Cerebellar cortex (tissue), 1 donor: ENCODE measurements at regions not wholly inside any gene's neighbourhood (a gene's known extent, or its start where the extent isn't known, plus 50 kb on each side); places are given as distances from the start of the nearest gene placed in this dataset.
"Not testable (repeated sequence)": the region's sequence is repeated elsewhere in the genome, so short reads cannot be mapped to it uniquely, and the experiment has no call there.

ENCODE experiments used
- DNase-seq: peaks from one replicate; pipeline ENCODE4 v3.0.0-alpha.2; 2015; ENCODE audit warnings: low spot score

DNA sequence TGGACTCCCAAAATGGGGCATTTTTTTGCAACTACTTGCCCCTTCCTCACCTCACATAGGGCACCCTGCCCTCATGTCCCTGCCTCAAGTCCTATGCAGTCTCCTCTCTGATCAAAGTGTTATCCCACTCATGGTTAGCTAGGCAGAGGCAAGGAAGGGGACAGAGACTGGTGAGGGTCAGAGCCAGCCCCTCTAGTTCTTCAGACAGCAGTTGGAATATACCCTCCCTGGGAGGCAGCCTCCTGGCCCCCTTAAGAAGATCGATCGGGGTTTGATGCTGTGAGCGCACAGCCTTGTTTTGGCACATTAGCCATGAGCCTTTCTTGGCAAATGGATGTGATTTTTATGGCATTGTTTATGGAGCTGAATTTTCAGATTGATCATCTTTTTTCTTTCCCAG, 436.9 kb downstream of the BUD13 start:
- DNase-seq = no peak

DNA sequence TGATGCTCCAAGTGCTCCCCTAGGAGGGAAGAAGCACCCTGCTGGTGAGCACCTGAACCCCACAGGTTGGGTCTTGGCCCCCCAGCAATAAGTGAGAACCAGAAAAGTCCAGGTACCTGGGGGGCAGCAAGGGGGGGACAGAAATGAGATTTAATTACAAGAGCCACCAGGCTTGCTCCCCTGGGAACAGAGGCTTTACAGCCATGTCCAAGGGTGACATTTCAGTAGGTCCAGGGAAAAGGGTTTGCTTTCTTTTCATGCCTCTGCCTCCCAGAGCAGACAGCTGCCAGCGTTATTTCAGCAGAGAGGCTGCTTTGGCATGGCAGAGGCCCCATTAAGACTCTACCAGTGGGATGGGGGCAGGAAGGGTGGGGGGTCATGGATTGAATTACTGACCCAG, 437.7 kb downstream of the BUD13 start:
- DNase-seq = no peak

DNA sequence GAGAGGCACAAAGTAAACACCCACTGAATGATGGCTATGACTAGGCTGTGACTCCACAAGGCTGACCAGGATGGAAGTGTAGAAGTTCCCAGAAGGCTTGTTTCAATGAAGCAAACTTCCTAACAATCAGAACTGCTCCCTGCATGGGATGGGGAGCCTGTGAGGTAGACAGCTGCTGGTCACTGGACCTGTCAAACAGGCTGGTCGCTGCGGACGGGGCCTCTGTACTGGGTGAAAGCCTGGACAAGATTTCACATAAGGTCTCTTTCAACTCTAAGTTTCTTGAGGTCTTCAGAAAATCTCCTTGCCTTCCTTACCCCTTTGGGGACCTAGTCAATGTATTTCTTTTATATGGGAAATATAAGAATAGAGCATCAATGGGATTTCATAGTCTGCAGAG, 438.2 kb downstream of the BUD13 start:
- no peak for DNase-seq

DNA sequence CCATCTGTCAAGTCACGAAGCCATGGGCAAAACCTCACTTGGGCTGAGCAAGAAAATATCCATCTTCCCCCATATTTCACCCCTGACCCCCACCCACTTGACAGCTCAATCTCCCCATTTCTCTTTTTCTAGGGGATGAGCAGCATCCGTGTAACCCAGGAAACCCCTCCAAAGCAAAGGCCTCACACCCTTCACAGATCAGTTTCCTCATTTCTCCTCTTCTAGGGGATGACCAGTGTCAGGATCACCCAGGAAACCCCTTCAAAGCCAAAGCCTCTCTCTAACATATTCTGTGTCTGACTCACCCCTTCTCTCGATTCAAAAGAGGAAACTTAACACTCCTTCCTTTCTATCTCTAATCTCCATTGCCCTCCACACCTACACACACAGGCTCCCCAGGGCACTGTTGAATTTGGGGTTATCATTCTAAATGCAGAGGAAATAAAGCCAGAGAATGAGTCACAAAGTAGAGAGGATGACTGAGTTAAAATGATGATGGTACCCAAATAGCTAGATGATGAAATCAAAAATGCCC, 439.7 kb downstream of the BUD13 start:
- DNase-seq = no peak

DNA sequence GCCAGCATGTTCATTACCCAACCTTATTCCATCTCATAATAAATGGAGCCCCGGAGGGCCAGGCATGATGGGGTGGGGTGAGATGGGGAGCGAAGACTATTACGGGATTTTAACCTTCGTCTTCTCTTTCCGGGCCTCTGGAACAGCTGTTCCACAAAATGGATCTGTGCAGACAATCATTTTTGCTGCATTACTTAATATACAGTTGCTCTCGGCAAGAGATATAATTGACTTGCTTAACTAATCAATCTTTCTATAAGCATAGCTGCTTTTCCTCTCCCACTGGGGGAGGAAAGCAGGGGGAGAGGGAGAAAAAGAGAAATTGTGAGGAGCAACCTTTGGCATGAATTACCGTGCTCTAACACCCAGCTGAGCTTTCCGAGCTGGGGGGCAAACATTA, 440.4 kb downstream of the BUD13 start:
- no peak for DNase-seq

DNA sequence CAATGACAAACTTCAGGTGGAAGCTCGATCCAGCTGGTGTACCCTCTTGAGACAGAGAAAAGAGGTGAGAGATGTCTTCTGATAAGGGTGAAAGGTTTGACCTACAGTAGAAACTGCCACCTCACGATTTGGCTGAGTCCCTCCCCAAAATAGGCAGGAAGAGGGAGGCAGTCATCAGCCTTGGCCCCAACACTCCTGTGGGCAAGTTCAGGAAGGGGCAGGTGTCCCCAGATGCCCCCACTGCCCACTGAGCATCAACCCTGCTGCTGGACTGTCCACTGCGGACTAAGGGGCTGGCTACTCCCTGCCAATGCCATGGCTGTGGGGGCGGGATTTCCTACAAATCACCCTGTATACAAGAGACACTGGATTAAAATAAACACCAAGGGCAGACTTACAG, 441.4 kb downstream of the BUD13 start:
- no peak for DNase-seq

DNA sequence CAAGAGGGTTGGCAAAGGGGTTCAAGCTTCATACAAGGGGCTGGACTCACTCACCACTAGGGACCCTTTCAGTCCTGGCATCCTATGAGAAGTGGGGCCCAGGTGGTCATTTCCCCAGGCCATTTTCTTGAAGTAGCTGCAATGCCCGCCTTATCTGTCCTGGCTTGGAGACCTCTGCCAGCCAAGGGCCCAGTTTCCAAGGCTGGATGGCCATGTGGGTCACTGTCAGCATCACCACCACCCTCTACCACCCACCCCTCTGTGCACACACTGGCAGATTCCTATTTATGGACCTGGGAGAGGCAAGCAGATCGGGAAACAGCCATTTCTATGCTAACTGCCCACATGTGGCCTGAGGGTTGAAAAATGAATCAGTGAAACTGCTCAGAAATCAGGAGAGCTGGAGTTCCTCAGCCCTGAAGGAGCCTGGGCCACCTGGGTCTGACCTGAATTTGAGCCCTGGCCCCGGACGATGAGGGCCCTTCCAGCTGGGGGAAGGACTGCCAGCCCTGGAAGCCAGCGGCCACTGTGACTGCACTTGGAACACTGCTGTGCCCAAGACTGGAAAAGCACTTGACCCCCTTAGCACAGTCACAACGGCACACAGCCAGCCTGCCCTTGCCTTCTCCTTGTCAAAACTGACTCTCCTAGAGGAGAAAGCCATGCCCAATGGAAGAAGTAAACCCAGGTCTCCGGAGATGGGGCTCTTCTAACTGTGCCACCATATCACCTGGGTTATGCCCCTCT, 442.2 kb downstream of the BUD13 start:
- DNase-seq = no peak

DNA sequence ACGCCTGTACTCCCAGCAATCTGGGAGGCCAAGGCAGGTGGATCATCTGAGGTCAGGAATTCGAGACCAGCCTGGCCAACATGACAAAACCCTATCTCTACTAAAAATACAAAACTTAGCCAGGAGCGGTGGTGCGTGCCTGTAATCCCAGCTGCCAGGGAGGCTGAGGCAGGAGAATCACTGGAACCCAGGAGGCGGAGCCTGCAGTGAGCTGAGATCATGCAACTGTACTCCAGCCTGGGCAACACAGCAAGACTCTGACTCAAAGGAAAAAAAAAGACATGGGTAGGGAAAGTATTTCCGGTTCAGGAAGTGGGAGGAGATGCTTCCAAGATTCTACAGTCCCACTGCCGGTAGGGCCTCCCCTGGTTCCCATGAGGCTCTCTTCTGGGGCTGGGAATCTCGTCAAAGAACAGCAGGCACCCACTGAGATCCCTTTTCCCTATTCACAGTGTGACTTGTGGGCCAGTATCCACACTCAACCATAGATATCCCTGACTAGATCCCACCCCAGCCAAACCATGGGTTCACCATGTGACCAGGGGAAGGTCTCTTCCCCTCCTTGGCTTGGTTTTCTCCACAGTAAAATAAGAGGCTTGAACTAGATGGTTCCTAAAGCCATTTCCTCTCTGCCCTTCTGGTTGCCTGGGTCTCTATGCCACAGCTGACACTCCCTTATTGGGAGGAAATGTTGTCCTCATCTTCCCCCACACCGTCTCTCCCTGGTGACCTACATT, 443.3 kb downstream of the BUD13 start:
- DNase-seq = no peak

DNA sequence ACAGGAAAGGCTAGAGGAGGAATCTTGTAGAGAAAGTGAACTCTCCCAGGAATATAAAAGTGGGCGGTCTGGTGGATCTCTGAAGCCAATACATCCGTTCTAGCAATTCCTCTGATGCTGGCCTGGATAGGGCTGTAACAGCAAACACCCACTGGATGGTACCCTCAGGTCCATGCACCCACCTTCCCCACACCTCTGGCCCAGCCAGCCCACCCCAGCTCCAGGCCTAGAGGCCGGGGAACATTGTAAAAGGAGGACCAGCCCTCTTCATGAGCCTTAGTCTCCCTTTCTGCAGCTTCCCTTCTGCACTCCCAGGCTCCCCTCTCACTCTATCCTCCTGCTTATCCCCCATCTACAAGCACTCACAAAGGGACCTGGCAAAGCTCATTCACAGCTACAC, 443.9 kb downstream of the BUD13 start:
- DNase-seq = no peak

DNA sequence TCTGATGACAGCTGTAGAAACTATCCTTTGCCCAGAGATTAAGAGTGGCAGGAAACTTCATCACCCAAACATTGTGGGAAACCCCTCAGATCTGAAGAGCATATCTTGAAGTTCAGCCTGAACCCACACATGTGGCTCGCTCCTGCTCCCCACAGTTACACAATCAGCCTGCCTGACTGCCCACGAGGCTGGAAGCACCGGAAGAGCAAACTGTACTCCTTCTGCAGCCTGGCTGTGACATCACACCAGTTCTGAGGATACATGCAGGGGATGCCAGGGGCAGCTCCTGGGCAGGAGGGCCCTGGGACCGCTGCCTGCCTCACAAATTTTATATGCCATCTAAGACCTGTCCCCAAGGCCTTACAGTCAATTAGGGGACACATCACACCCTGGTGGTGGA, 444.4 kb downstream of the BUD13 start:
- DNase-seq = no peak

DNA sequence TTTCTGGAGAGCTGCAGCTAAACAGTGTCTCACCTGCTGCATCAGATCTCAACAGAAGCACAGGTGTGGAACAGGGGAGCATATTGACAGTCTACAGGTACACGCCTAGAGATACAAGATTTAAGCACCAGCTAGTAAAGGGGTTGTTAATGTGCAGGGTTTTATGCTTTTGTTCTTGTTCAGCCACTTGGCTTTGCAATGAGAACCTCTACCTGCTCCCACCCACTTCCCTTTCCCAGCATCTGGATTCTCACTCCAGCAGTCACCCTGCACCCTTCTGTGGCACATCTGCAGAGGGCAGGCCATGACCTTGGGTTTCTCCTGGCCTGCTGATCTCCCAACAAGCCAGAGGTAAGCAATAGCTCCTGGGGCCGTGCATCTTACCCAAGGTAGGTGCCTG, 446.6 kb downstream of the BUD13 start:
- DNase-seq = no peak

DNA sequence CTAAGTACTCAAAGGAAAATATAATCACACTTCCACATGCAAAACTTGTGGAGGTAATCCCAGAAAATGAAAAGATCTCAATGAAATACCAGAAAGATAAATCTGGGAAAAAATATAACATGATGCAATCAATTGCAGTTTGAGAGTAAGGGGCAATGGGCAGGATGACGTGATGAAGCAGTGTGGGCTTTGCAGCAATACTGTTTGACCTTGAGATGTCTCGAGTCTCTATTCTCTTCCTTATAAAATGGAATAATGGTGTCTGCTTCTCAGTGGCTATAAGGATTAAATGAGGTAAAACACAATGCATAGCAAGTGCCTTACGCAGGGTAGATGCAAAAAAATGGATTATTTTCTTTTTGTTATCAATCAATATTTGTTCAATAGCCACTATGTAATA, 447.5 kb downstream of the BUD13 start:
- DNase-seq = no peak

DNA sequence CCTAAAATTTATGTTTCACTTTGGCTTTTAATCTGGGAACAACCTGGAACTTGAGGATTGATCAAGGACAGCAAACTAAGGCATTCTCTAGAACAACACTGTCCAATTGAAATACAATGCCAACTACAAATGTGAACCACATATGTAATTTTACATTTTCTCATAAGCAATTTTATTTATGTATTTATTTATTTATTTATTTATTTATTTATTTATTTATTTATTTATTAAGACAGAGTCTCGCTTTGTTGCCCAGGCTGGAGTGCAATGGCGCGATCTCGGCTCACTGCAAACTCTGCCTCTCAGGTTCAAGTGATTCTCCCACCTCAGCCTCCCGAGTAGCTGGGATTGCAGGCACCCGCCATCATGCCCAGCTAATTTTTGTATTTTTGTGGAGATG, 448.7 kb downstream of the BUD13 start:
- DNase-seq = not testable (repeated sequence)

DNA sequence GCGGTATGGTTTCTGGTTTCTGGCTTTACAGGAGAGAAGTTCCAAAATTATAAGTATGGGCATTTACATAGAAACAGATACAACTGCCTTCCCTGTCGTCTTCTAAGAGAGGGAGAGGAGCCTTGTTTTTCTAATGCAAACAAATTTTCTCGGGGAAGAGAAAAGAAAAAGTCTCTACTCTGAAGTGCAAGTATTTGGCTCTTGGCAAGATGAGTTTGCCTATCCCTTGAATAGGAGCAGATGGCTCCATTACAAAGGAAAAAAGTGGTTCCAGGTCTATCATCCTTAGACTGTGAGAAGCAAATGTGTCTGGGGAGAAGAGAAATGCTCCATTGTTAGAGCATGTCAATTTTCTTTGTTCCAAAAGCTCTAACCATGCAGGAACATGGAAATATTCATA, 455.6 kb downstream of the BUD13 start:
- DNase-seq = no peak

DNA sequence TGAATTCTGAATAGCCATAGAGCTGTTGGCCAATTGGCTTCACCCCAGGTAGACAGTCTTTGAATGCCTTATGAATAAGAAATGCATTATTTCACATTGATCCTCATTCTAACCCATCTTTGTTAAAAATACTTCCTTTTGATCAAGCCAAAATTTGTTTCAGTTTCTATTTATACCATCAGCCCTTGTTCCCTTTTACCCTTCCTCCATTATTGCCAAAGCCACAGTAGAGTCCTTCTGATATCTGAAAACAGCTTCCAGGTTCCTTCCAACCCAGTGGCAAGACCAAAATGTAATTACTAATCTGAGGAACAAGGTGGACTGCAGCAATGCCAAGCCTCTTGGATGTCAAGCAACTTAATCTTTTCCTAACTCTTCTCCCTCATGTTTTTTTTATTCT, 458.8 kb downstream of the BUD13 start:
- no peak for DNase-seq

DNA sequence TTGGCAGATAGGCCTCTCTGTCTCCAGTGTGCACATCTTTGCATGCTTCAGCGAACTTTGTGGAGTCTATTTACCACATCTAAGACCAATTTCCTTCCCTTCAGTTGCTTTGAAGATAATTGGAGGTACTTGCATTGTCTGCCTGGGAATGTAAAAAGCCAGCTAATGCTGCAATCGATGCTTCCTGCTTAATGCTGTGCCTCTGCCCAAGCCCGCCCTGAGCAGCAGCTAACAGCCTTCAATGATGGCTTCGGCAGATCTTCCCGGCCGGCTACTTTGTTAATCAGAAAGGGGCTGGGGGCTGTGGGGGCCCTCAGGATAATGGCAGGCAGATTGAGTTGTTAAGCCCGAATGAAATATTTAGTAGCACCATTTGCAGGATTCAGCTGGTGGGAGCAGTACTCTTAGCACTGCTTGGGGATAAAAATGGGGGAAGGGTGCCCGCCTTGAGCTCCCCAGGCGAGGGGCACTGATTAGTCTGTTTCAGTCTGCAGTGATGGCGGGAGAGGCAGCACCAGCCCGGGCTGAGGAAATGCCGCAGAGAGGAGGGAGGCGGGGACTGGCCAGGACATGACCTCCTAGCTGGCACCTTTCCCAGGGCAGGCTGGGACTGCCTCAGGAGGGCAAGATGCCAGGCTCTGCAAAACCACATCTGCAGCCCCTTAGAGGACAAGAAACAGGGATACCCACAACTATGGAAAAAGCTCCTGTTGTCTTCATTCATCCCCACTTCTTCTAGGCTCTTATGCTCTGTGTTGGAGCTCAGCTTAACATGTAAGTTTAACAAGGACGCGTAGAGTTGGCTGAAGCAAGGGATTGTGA, 460.0 kb downstream of the BUD13 start:
- DNase-seq = peak; percentile 12

DNA sequence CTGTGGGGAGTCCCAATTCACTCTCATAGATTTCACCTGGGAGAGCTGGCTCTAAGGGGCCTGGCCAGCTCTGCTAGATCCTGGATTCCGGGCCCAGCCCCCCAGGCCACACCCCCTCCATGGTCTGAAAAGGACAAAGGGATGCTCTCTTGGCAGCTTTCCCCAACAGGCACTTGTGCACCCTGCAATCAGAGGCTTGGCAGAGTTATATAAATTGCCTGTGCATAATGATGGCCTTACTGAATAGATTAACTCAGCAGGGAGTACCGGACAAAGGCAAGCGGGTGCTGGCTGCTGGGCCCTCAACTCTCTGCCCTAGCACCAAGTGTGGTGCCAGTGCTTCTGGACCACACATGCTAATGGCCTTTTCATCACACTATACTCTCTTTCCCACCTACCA, 461.6 kb downstream of the BUD13 start:
- DNase-seq = no peak

DNA sequence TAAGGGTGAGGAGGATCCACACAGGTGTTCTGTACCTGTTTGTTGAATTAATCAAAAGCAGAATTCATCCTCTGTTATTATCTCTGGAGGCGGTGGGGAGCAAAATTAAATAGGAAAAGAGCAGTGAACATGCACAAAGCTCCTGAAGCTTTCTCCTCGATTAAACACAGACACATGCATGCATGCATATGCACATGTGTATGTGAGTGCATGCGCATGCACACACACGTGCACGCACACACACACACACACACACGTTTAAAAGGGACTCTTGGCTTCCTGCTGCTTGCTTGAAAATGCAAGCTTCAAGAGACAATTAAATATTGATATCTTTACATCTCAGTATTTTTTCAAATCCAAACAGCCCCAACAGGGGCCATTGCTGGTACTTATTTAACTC, 462.1 kb downstream of the BUD13 start:
- DNase-seq = no peak

DNA sequence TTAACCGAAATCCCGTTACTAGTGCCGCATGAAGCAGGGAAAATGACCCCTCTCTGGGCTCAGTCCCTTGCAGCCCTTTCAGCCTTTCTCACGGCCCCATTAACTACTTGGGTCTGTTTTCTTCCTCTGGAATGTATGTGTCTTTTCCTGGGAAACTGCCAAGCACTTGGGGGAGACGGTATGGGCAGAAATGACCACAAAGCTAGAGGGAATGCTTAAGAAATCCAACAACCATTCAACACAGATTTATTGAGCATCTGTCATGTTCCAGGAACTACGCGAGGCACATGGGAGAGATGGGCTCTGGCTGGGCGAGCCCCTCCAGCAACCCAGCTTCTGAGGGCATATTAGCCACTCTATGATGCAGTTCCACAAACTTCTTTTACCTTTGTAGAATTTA, 462.6 kb downstream of the BUD13 start:
- no peak for DNase-seq

DNA sequence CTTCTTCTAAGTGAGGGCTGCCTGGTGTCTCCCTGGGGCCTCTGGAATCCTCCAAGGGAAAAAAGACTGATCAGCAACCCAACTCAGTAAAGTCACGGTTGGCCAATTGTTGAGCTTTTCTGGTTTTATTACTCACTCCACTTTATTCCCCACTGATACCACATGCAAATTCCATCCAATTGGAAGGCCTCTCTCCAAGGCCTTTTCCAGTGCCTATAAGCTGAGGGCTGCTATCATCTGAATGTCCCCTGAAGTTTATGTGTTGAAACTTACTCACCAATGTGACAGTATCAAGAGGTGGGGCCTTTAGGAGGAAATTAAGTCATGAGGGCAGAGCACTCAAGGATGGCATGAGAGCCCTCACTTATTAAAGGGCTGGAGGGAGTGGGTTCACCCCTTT, 463.3 kb downstream of the BUD13 start:
- DNase-seq = no peak

DNA sequence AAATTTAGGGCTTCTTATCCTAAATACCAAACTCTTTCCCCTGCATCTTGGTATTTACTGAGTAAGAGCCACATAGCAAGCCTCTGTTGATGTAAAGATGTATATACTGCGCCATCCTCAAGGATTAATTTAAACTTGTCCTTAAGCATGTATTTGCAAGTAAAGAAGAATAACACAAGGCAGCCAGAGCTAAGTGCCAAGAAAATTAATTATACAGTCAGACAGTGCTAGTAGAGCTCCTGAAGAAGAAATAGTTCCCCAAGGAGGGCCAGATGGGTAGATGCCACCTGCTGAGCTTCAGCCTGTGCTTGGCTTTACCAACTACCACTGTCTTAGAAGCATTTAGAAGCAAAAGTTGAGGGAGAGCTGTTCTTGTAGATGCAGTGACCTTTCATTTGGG, 470.0 kb downstream of the BUD13 start:
- peak; percentile 16 for DNase-seq

DNA sequence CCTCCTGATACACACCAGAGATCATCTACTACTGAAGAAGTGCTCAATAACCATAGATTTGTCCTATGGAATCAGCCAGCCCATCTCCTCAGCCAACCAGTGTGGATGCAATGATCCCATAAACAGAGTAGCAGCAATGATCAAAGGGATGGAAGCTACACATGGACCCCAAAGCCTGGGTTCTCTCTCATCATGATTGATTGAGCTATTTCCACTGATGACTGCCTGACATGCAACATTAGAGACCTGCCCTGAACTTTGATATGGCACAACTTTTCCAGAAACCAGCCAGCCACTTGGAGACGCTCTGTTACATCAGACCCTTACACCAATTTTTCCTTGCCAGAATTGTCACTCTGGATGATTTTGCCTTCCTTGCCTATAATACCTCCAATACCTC, 471.6 kb downstream of the BUD13 start:
- no peak for DNase-seq

DNA sequence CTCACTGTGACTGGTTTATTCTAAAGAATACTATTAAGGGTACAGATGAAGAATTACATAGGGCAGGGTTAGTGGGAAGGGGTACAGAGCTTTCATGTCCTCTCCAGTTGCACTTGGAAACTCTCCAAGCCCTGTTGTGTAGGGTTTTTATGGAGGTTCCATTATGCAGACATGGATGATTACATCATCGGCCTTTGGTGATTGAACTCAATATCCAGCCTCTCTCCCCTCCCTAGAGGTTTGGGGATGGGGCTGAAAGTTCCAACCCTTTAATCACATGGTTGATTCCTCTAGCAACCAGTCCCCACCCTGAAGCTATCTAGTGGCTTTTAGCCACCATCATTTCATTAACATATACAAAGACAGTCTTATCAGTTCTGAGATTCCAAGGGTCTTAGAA, 472.6 kb downstream of the BUD13 start:
- no peak for DNase-seq
